Renal cortex interstitium (tissue), 11 donors: ENCODE measurements at regions not wholly inside any gene's neighbourhood (a gene's known extent, or its start where the extent isn't known, plus 50 kb on each side); places are given as distances from the start of the nearest gene placed in this dataset.
"Not testable (repeated sequence)": the region's sequence is repeated elsewhere in the genome, so short reads cannot be mapped to it uniquely, and the experiment has no call there.

Source experiments
- DNase-seq, 11 donors: peaks; one replicate each; pipeline ENCODE4 v3.0.0-alpha.2; 2013; ENCODE audit warnings: low read depth in 9 of 11, low spot score in 4 of 11; ENCODE audit errors: extremely low read depth in 1 of 11

GRCh38 chr17:20815410-20815809, 227.4 kb downstream of the USP22 start:
- DNase-seq, result not testable (repeated sequence)

DNA sequence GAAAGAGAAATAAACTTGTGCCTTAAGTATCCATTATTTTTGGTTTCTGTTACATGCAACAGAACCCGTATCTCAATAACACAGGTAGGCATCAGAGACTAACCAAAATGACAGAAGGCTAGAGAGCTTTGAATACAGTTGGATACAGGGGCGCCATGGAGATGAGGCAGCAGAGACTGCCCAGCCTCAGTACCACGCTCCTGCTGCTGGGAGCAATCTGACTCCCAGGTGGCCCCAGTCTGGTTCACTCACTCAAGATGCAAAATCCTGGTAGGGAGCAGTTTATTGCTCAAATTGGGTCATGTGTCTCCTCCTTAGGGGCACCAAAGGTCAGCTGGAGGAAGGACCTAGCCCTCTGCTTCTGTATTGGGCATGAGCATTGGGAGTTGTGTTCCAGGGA, 218.9 kb downstream of the USP22 start:
- DNase-seq, result no peak

GRCh38 chr17:20825539-20825938, 217.3 kb downstream of the USP22 start:
- DNase-seq, result no peak

- DNase-seq, result not testable (repeated sequence)
These were observed 202.4 kb downstream of the USP22 start for GRCh38 chr17:20840453-20840852.

DNA sequence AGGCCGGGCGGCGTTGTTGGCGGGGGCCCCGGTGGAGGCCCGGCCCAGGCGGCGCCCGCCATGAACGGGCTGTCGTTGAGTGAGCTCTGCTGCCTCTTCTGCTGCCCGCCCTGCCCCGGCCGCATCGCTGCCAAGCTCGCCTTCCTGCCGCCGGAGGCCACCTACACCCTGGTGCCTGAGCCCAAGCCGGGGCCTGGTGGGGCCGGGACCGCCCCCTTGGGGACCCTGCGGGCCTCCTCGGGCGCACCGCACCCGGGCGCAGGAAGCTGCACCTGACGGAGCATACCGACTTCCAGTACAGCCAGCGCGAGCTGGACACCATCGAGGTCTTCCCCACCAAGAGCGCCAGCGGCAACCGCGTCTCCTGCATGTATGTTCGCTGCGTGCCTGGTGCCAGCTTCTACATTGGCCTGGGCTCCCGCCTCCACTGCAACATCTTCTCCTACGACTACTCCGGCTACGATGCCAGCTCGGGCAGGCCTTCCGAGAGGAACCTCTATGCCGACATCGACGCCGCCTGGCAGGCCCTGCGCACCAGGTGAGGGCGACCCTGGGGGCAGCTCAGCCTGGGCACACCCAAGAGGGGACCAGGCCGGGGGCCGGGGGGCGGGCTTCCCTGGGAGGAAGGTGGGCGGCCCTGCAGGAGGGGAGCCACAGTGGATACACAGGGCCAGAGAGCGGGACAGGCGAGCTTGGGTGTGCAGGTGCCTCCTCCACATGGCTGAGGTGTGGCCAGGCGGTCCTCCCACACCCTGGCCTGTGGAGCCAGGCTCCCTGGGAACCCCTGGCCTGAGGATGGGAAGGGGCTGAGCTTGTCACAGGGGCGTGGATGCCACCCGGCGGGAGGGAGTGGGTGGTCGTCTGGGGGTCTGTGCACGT, 201.6 kb downstream of the USP22 start:
- not testable (repeated sequence) for DNase-seq

DNA sequence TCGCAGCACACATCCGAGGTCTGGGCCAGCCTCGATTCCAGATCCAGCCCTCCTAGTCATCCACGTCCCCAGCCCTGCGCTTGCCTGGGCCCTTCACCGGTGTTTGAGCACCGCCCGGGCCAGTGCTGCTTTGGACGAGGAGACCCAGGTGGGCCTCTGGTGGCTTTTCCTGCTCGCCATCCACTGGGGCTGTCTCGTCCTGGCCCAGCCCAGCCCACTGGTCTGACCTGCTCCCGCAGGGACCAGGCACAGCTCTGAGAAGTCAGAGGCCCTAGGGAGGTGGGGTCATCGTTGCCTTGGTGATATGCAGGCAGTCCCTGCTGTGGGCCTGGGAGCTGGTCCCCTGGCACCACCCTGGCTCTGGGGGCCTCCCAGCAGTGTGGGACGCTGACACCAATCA, 200.8 kb downstream of the USP22 start:
- DNase-seq, result not testable (repeated sequence)

DNA sequence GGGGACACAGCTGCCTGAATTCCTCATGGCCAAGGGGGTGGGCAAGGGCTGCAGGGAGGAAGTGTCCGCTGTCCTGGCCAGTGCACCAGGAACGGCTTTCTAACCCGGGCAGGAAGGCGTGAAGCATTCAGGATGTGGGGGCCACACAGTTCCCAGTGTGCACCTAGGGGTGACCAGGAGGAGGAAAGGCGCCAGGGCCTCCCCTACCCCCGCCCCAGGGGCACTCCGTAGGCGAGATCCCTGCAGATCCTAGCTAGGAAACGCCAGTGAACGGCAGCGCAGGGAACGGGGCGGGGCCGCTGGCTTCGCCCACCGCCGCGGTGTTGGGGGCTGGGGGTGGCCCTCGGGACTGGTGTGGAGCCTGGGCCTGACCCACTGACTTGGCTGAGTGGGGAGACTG, 199.6 kb downstream of the USP22 start:
- DNase-seq, result not testable (repeated sequence)

- DNase-seq, result not testable (repeated sequence)
These were observed 198.8 kb downstream of the USP22 start for GRCh38 chr17:20843799-20844553.

DNA sequence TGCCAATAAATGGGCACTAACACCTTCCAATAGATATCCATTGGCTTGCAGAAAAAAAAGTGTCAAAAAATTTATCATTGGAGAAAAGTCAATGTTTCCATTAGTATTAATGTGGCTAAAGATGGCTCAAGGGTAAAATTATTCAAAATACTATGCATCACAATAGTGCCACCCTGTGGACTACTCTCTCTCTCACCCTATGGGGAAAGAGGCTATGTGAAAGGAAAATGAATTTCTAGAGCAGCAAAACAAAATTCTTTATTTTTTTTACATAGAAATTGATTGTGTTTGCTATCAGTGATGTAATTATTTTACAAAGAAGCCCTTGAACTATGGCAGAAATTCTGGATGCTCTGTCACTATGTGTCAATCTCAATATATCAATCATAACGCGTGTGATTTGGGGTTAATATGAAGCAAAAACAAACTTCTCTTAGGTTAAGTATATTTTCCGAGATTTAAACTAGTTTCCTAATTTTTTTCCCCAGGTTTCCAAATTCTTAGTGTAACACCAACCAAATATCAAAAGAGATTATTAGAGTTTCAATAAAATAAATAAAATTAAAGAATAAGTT, 193.9 kb downstream of the USP22 start:
- DNase-seq, result not testable (repeated sequence)

DNA sequence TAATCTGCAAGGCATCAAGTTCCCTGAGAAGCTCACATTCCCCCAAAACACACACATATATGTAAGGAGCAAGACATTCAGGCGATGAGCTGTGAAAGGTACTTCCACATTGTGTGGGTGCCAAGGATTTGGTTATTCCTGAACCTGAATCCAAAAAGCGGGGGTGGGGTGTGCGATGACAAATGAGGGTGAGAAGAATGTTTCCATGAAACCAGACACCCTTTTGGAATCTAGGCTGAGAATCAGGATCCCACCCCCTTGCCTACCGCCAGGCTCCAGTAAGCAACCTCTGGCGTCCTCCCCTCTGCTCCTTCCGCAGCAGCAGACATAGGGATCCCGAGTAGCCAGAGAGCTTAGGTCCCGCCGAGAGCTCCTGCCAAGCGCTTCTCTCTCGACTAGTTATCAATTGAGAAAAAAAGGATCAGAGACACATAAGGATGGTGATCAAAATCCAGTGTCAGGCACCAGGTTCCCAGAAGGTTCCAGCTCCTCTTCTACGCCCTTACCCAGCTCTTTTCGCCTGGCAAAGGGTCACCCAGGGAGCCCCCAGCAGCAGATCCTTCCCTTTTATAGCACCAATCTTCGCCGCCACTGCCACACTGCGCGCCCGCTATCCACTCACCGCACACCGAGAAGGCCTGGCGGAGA, 191.1 kb downstream of the USP22 start:
- DNase-seq, result peak in 1 of 11 donors; percentile 17

GRCh38 chr17:20852239-20852989, 190.4 kb downstream of the USP22 start:
- peak in 3 of 11 donors; percentile 13 to 27 (median 20) for DNase-seq

GRCh38 chr17:20852990-20853370, 189.8 kb downstream of the USP22 start:
- DNase-seq, result no peak

DNA sequence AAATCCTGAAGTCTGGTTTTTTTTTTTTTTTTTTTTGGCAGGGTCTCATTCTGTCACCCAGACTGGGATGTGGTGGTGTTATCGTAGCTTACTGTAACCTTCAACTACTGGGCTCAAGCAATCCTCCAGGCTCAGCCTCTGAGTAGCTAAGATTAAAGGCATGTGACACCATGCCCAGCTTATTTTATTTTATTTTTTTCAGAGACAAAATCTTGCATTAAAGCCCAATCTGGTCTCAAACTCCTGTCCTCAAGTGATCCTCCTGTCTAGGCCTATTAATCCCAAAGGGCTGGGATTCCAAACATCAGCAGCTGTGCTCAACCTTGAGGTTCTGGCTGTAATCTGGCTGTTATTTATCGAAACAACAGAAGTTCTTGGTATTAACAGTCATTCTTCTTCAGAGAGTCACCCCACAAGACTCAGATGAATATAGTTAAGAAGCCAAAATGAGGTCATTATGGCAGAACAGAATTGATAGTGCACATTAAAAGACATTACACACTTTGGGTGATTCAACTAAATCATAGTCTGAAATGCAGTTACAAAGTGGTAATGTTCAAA, 186.8 kb downstream of the USP22 start:
- DNase-seq, result not testable (repeated sequence)

GRCh38 chr17:20866444-20867209, 176.2 kb downstream of the USP22 start:
- DNase-seq, result not testable (repeated sequence)

- DNase-seq, result not testable (repeated sequence)
These were observed 175.3 kb downstream of the USP22 start for GRCh38 chr17:20867436-20867937.

GRCh38 chr17:20867938-20868661, 174.7 kb downstream of the USP22 start:
- not testable (repeated sequence) for DNase-seq

DNA sequence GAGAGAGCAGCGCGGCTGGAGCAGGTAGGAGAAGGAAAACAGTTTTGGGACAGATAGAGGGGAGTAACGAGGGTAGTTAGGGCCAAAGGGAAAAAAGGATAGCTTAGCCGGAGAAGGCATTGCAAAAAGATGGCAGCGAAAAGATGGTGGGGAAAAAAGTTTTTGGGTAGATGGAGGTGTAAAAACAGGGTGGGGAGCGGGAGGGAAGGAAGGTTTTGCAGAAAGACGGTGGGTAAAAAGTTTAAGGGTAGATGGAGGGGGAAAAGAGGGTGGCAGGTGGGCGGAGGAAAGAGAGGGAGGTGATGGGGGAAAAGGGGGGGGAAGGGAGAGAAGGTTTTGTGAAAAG, 174.2 kb downstream of the USP22 start:
- DNase-seq, result not testable (repeated sequence)
